Ascending aorta (tissue), 2 donors: ENCODE measurements at regions not wholly inside any gene's neighbourhood (a gene's known extent, or its start where the extent isn't known, plus 50 kb on each side); places are given as distances from the start of the nearest gene placed in this dataset.

Experiments used
- DNase-seq, 2 donors: peaks; one replicate each; pipeline ENCODE4 v3.0.0-alpha.2; 2019; ENCODE audit warnings: low spot score in 2 of 2
- H3K27ac ChIP-seq, 2 donors: fragments of 200-600 bp; sonication (generic); one replicate each; pipeline ENCODE4 v1.5.1; 2016 to 2017; ENCODE audit warnings: mild to moderate bottlenecking in 1 of 2
- H3K27me3 ChIP-seq: fragments of 200-600 bp; sonication (generic); one replicate; pipeline ENCODE4 v1.5.1; 2017
- H3K36me3 ChIP-seq, 2 donors: fragments of 200-600 bp; sonication (generic); one replicate each; pipeline ENCODE4 v1.5.1; 2016
- H3K4me1 ChIP-seq, 2 donors: fragments of 200-600 bp; sonication (generic); one replicate each; pipeline ENCODE4 v1.5.1; 2016 to 2017; ENCODE audit warnings: mild to moderate bottlenecking in 1 of 2
- H3K4me3 ChIP-seq, 2 donors: fragments of 200-600 bp; sonication (generic); one replicate each; pipeline ENCODE4 v1.5.1; 2016 to 2017; ENCODE audit warnings: mild to moderate bottlenecking in 1 of 2
- H3K9me3 ChIP-seq, 2 donors: fragments of 200-600 bp; sonication (generic); one replicate each; pipeline ENCODE4 v1.5.1; 2016
- CTCF ChIP-seq, 3 experiments: fragments of 200-600 bp in 2 of 3; fragments of 450-650 bp in 1 of 3; sonication (generic) in 2 of 3; IDR thresholded peaks; one replicate each; pipeline ENCODE4 v1.5.1; 2016 to 2019; ENCODE audit warnings: antibody characterized with exemption in 3 of 3, mild to moderate bottlenecking in 1 of 3, moderate library complexity in 1 of 3
- intact Hi-C: fragments of 100-400 bp; cut with DNase I; formaldehyde crosslinking; loops from one replicate; pipeline ENCODE4 v1.15.1; 2023

- intact Hi-C loops, result no loop called here
- Histone ChIP-seq H3K36me3 (no peaks in the 10 kb centered on the region), H3K4me3 (no peak overlapping the region), H3K27ac (no peak overlapping the region), H3K27me3 (no peaks in the 10 kb centered on the region), H3K9me3 (no peaks in the 10 kb centered on the region), H3K4me1 (no peaks in the 10 kb centered on the region)
- no peak for DNase-seq
- no peak for TF ChIP-seq CTCF (IDR thresholded peaks at IDR 0.05)
Measured at GRCh38 chr4:121226362-121226761, 62.2 kb upstream of the TNIP3 start.

- no peak overlapping the region for H3K4me3 ChIP-seq
- no peaks in the 10 kb centered on the region for H3K36me3 ChIP-seq
- no peaks in the 10 kb centered on the region for H3K4me1 ChIP-seq
- intact Hi-C loops, result no loop called here
- no peak for DNase-seq
- H3K27me3 ChIP-seq, result no peaks in the 10 kb centered on the region
- H3K27ac ChIP-seq, result no peak overlapping the region
- TF ChIP-seq CTCF (IDR thresholded peaks at IDR 0.05), result no peak
- H3K9me3 ChIP-seq, result no peaks in the 10 kb centered on the region
Measured at GRCh38 chr4:121221608-121222007, 57.5 kb upstream of the TNIP3 start.

GRCh38 chr4:121221201-121221600 is 57.1 kb upstream of the TNIP3 start:
- Histone ChIP-seq H3K4me3 (no peak overlapping the region), H3K9me3 (no peaks in the 10 kb centered on the region), H3K27me3 (no peaks in the 10 kb centered on the region), H3K27ac (no peak overlapping the region), H3K4me1 (no peaks in the 10 kb centered on the region), H3K36me3 (no peaks in the 10 kb centered on the region)
- intact Hi-C loops, result no loop called here
- no peak for TF ChIP-seq CTCF (IDR thresholded peaks at IDR 0.05)
- DNase-seq, result no peak

- H3K36me3 ChIP-seq, result no peaks in the 10 kb centered on the region
- H3K4me3 ChIP-seq, result no peak overlapping the region
- no peaks in the 10 kb centered on the region for H3K4me1 ChIP-seq
- intact Hi-C loops, result no loop called here
- no peak for DNase-seq
- no peak overlapping the region for H3K27ac ChIP-seq
- no peaks in the 10 kb centered on the region for H3K27me3 ChIP-seq
- TF ChIP-seq CTCF (IDR thresholded peaks at IDR 0.05), result no peak
- H3K9me3 ChIP-seq, result no peaks in the 10 kb centered on the region
Measured at GRCh38 chr4:121220698-121221097, 56.6 kb upstream of the TNIP3 start.

- Histone ChIP-seq H3K27ac (no peak overlapping the region), H3K36me3 (no peaks in the 10 kb centered on the region), H3K9me3 (no peaks in the 10 kb centered on the region), H3K4me3 (no peak overlapping the region), H3K4me1 (no peaks in the 10 kb centered on the region), H3K27me3 (no peaks in the 10 kb centered on the region)
- intact Hi-C loops, result no loop called here
- TF ChIP-seq CTCF (IDR thresholded peaks at IDR 0.05), result no peak
- no peak for DNase-seq
Measured at GRCh38 chr4:121219227-121219626, 55.1 kb upstream of the TNIP3 start.

GRCh38 chr4:121217351-121217750 is 53.2 kb upstream of the TNIP3 start:
- H3K27ac ChIP-seq, result no peak overlapping the region
- no peak for DNase-seq
- no peaks in the 10 kb centered on the region for H3K9me3 ChIP-seq
- H3K4me1 ChIP-seq, result no peaks in the 10 kb centered on the region
- H3K36me3 ChIP-seq, result no peaks in the 10 kb centered on the region
- intact Hi-C loops, result no loop called here
- no peak for TF ChIP-seq CTCF (IDR thresholded peaks at IDR 0.05)
- H3K27me3 ChIP-seq, result no peaks in the 10 kb centered on the region
- no peak overlapping the region for H3K4me3 ChIP-seq
